DOHH2 (cell line): ENCODE measurements at regions not wholly inside any gene's neighbourhood (a gene's known extent, or its start where the extent isn't known, plus 50 kb on each side); places are given as distances from the start of the nearest gene placed in this dataset.

Experiments used
- CTCF ChIP-seq: fragments of 200-600 bp; sonication (generic); IDR thresholded peaks from one replicate; pipeline ENCODE4 v1.5.1; 2014; ENCODE audit warnings: antibody characterized with exemption, mild to moderate bottlenecking, low read depth, low read length; ENCODE audit not compliant: poor library complexity, severe bottlenecking
- EZH2phosphoT487 ChIP-seq: fragments of 200-600 bp; sonication (generic); IDR thresholded peaks from 2 replicates; pipeline ENCODE4 v1.6.1; 2017; ENCODE audit warnings: borderline replicate concordance, mild to moderate bottlenecking, antibody characterized with exemption, low read length, moderate library complexity, mixed read lengths

GRCh38 chr4:92111493-92111892 lies 192.3 kb upstream of the GRID2 start:
- TF ChIP-seq CTCF = no peak
- no peak for TF ChIP-seq EZH2phosphoT487
